H1 (cell line): ENCODE measurements at regions not wholly inside any gene's neighbourhood (a gene's known extent, or its start where the extent isn't known, plus 50 kb on each side); places are given as distances from the start of the nearest gene placed in this dataset.

Source experiments
- CTCF ChIA-PET: fragments of 300-600 bp; sonication (Branson Sonifier 250); formaldehyde crosslinking; loops from one replicate; lab custom pipeline; 2021; ENCODE audit not compliant: partially characterized antibody; lab: Charles Lee
- POLR2A ChIA-PET: fragments of 300-600 bp; sonication (Branson Sonifier 250); formaldehyde crosslinking; loops from one replicate; lab custom pipeline; 2021; ENCODE audit warnings: inconsistent platforms; ENCODE audit not compliant: partially characterized antibody; lab: Charles Lee
- DNase-seq, 2 experiments: peaks; one replicate each; pipeline versions ENCODE4 v3.0.0 to v3.0.0-alpha.2; 2010 to 2022; ENCODE audit warnings: low spot score in 2 of 2, low read depth in 1 of 2, mixed read lengths in 1 of 2
- FAIRE-seq: peaks from 2 replicates; lab custom pipeline; 2011; peaks lifted over from hg19 to GRCh38; lab: Jason Lieb, UNC
- H2AFZ ChIP-seq: 2 replicates; pipeline ENCODE4 v1.8.1; 2012; ENCODE audit warnings: low read length, inconsistent platforms
- H2AK5ac ChIP-seq: 2 replicates; pipeline ENCODE4 v1.6.1; 2013; ENCODE audit warnings: low read depth, low read length
- H2BK120ac ChIP-seq: replicated peaks from 2 replicates; pipeline ENCODE3; 2013; ENCODE audit warnings: low read depth, low read length, inconsistent platforms
- H2BK12ac ChIP-seq: 2 replicates; pipeline ENCODE4 v1.6.1; 2013; ENCODE audit warnings: low read depth, low read length
- H2BK15ac ChIP-seq: 2 replicates; pipeline ENCODE4 v1.6.1; 2013; ENCODE audit warnings: low read length
- H2BK20ac ChIP-seq: 2 replicates; pipeline ENCODE4 v1.6.1; 2013; ENCODE audit warnings: low read length
- H2BK5ac ChIP-seq: 2 replicates; pipeline ENCODE4 v1.6.1; 2013; ENCODE audit warnings: low read depth, low read length
- H3K14ac ChIP-seq: 2 replicates; pipeline ENCODE4 v1.6.1; 2013; ENCODE audit warnings: inconsistent platforms; ENCODE audit not compliant: insufficient read length
- H3K18ac ChIP-seq: 2 replicates; pipeline ENCODE4 v1.6.1; 2013; ENCODE audit warnings: low read length; ENCODE audit errors: extremely low read depth
- H3K23ac ChIP-seq: 2 replicates; pipeline ENCODE4 v1.6.1; 2013; ENCODE audit warnings: inconsistent platforms; ENCODE audit not compliant: insufficient read length
- H3K23me2 ChIP-seq: 2 replicates; pipeline ENCODE4 v1.6.1; 2013; ENCODE audit warnings: low read depth, low read length
- H3K27ac ChIP-seq: 2 replicates; pipeline ENCODE4 v1.6.1; 2011; ENCODE audit warnings: low read depth, low read length, inconsistent platforms
- H3K27me3 ChIP-seq, 4 experiments: replicated peaks in 1 of 4; 1 replicate in 1 of 4; 2 replicates in 3 of 4; pipeline versions ENCODE4 v1.6.1 to v1.8.1; 2011 to 2013; ENCODE audit warnings: low read length in 3 of 4, mild to moderate bottlenecking in 3 of 4, inconsistent platforms in 2 of 4, mixed read lengths in 2 of 4, moderate library complexity in 1 of 4; ENCODE audit not compliant: control insufficient read depth in 3 of 4, insufficient read depth in 3 of 4; ENCODE audit errors: extremely low read depth in 1 of 4
- H3K36me3 ChIP-seq, 4 experiments: 2 replicates each; pipeline versions ENCODE4 v1.6.1 to v1.8.1; 2011 to 2013; ENCODE audit warnings: mild to moderate bottlenecking in 4 of 4, low read length in 3 of 4, moderate library complexity in 2 of 4, control low read depth in 1 of 4, inconsistent platforms in 1 of 4; ENCODE audit not compliant: insufficient read depth in 4 of 4, control insufficient read depth in 2 of 4
- H3K4ac ChIP-seq: replicated peaks from 2 replicates; pipeline ENCODE3; 2013; ENCODE audit warnings: low read length, low read depth, mixed read lengths, inconsistent platforms; ENCODE audit not compliant: insufficient read length
- H3K4me1 ChIP-seq, 4 experiments: replicated peaks in 1 of 4; 1 replicate in 1 of 4; 2 replicates in 3 of 4; pipeline versions ENCODE4 v1.6.1 to v1.8.1; 2011 to 2013; ENCODE audit warnings: low read length in 3 of 4, inconsistent platforms in 2 of 4, mixed read lengths in 1 of 4; ENCODE audit not compliant: insufficient read depth in 4 of 4, control insufficient read depth in 3 of 4
- H3K4me2 ChIP-seq, 2 experiments: 2 replicates each; pipeline versions ENCODE4 v1.6.1 to v1.8.1; 2011 to 2013; ENCODE audit warnings: low read depth in 2 of 2, low read length in 2 of 2, control low read depth in 1 of 2, inconsistent platforms in 1 of 2, mild to moderate bottlenecking in 1 of 2; ENCODE audit not compliant: insufficient read depth in 1 of 2
- H3K4me3 ChIP-seq, 4 experiments: fragments of 200-600, 300-600 bp in 1 of 4; sonication (generic), shearing (Covaris generic), sonication (Bioruptor Twin) in 1 of 4; 2 replicates each; pipeline versions ENCODE4 v1.5.1 to v1.8.1; 2011 to 2016; ENCODE audit warnings: low read length in 4 of 4, low read depth in 3 of 4, control low read depth in 2 of 4, inconsistent platforms in 2 of 4, mild to moderate bottlenecking in 2 of 4, mixed read lengths in 1 of 4, moderate library complexity in 1 of 4; ENCODE audit not compliant: insufficient read depth in 2 of 4; ENCODE audit errors: extremely low read depth in 1 of 4
- H3K56ac ChIP-seq: replicated peaks from 2 replicates; pipeline ENCODE3; 2013; ENCODE audit warnings: low read depth, mild to moderate bottlenecking, mixed read lengths, low read length, inconsistent platforms; ENCODE audit not compliant: insufficient read length
- H3K79me1 ChIP-seq: 2 replicates; pipeline ENCODE4 v1.6.1; 2013; ENCODE audit warnings: low read depth, low read length, control low read depth
- H3K79me2 ChIP-seq, 2 experiments: 2 replicates each; pipeline versions ENCODE4 v1.6.1 to v1.8.1; 2012 to 2013; ENCODE audit warnings: low read length in 2 of 2, mild to moderate bottlenecking in 2 of 2, inconsistent platforms in 1 of 2; ENCODE audit not compliant: insufficient read depth in 2 of 2, control insufficient read depth in 1 of 2
- H3K9ac ChIP-seq, 4 experiments: replicated peaks in 1 of 4; 1 replicate in 1 of 4; 2 replicates in 3 of 4; pipeline versions ENCODE4 v1.6.1 to v1.8.1; 2011 to 2013; ENCODE audit warnings: low read depth in 3 of 4, low read length in 3 of 4, control low read depth in 2 of 4, mild to moderate bottlenecking in 2 of 4, moderate library complexity in 2 of 4, inconsistent platforms in 1 of 4; ENCODE audit errors: extremely low read depth in 1 of 4
- H3K9me3 ChIP-seq, 2 experiments: 2 replicates each; pipeline versions ENCODE4 v1.6.1 to v1.8.1; 2012 to 2013; ENCODE audit warnings: mild to moderate bottlenecking in 2 of 2, moderate library complexity in 2 of 2, control low read depth in 1 of 2, inconsistent platforms in 1 of 2, low read depth in 1 of 2, low read length in 1 of 2, mixed read lengths in 1 of 2; ENCODE audit not compliant: insufficient read depth in 2 of 2
- H4K20me1 ChIP-seq, 2 experiments: replicated peaks in 1 of 2; 2 replicates each; pipeline versions ENCODE3 to v1.8.1; 2011 to 2013; ENCODE audit warnings: inconsistent platforms in 2 of 2, low read length in 2 of 2, mild to moderate bottlenecking in 1 of 2; ENCODE audit not compliant: insufficient read depth in 2 of 2, control insufficient read depth in 1 of 2
- H4K5ac ChIP-seq: 2 replicates; pipeline ENCODE4 v1.6.1; 2013; ENCODE audit warnings: low read length, low read depth, mixed read lengths, inconsistent platforms; ENCODE audit not compliant: insufficient read length
- H4K8ac ChIP-seq: 2 replicates; pipeline ENCODE4 v1.8.0; 2013; ENCODE audit warnings: mild to moderate bottlenecking, moderate library complexity, low read length, inconsistent platforms; ENCODE audit not compliant: insufficient read depth; ENCODE audit errors: extremely low read depth
- H4K91ac ChIP-seq: replicated peaks from 2 replicates; pipeline ENCODE3; 2013; ENCODE audit warnings: low read length, mixed read lengths, inconsistent platforms; ENCODE audit not compliant: insufficient read length
- BCL11A ChIP-seq, 2 experiments: IDR thresholded peaks; one replicate each; pipeline ENCODE4 v1.6.1; 2011; ENCODE audit warnings: low read depth in 2 of 2, low read length in 2 of 2, mild to moderate bottlenecking in 2 of 2
- CEBPB ChIP-seq: IDR thresholded peaks from 2 replicates; pipeline ENCODE4 v1.6.1; 2012; ENCODE audit warnings: low read depth, low read length
- CHD1 ChIP-seq: IDR thresholded peaks from 2 replicates; pipeline ENCODE4 v1.6.1; 2012; ENCODE audit warnings: low read depth, low read length, improper control_type of control experiment
- CHD2 ChIP-seq: IDR thresholded peaks from 2 replicates; pipeline ENCODE4 v1.6.1; 2012; ENCODE audit warnings: low read length, improper control_type of control experiment
- EP300 ChIP-seq, 2 experiments: IDR thresholded peaks; 1 replicate in 1 of 2; 2 replicates in 1 of 2; pipeline ENCODE4 v1.6.1; 2011 to 2012; ENCODE audit warnings: low read depth in 2 of 2, low read length in 2 of 2, mild to moderate bottlenecking in 2 of 2, borderline replicate concordance in 1 of 2, inconsistent platforms in 1 of 2, moderate library complexity in 1 of 2
- GTF2F1 ChIP-seq: IDR thresholded peaks from 2 replicates; pipeline ENCODE4 v1.6.1; 2012; ENCODE audit warnings: low read depth, low read length, improper control_type of control experiment, borderline replicate concordance
- HDAC6 ChIP-seq: IDR thresholded peaks from one replicate; pipeline ENCODE4 v1.7.1; 2012; ENCODE audit warnings: low read depth, mild to moderate bottlenecking, inconsistent platforms, low read length, moderate library complexity
- RBBP5 ChIP-seq: IDR thresholded peaks from 2 replicates; pipeline ENCODE4 v1.7.1; 2012; ENCODE audit warnings: low read depth, mild to moderate bottlenecking, inconsistent platforms, low read length, moderate library complexity, borderline replicate concordance
- SIN3A ChIP-seq, 2 experiments: IDR thresholded peaks in 1 of 2; conservative IDR thresholded peaks in 1 of 2; 2 replicates each; pipeline ENCODE4 v1.6.1; 2011 to 2012; ENCODE audit warnings: low read length in 2 of 2, improper control_type of control experiment in 1 of 2, low read depth in 1 of 2, mild to moderate bottlenecking in 1 of 2
- SP1 ChIP-seq: IDR thresholded peaks from 2 replicates; pipeline ENCODE4 v1.6.1; 2011; ENCODE audit warnings: low read depth, low read length
- WGBS, 2 experiments: shearing (Covaris generic) in 1 of 2; methylation state at CpG; one replicate each; pipeline versions ENCODE4 v1.1.6 to v1.1.7; 2013 to 2015; ENCODE audit warnings: low lambda C conversion rate in 2 of 2, mixed read lengths in 2 of 2, inconsistent platforms in 1 of 2, low coverage in 1 of 2, missing lambda C conversion rate in 1 of 2; ENCODE audit not compliant: insufficient replicate concordance in 2 of 2, insufficient coverage in 1 of 2, insufficient read length in 1 of 2; ENCODE audit errors: extremely low coverage in 1 of 2, missing lambda C conversion rate in 1 of 2; 5-methylcytosine and 5-hydroxymethylcytosine counted together
- TF ChIP-seq, protein P1 (sequence below): IDR thresholded peaks from 2 replicates; pipeline ENCODE4 v1.6.1; 2012; ENCODE audit warnings: low read length, inconsistent platforms

DNA sequence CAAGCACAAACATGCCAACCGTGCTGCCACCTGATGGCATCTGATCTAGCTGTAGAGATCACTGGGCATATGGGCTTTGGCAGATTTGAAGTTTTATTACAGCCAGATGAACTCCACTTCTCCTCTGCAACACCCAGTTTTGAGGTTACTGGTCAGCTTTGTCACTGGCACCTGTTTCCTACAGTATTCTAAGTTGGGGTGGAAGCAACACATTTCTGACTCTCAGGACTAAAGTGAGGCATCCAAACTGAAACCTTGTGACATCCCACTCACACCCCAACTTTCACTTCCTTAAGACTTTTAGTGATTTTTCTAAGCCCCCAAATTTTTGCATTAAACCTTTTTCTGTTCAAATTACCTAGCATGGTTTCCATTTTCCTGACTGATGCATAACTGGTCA, 115.1 kb upstream of the PCDH18 start:
- H3K9ac ChIP-seq = no peak overlapping the region
- DNase-seq (no peak), FAIRE-seq (no peak)
- H3K4ac ChIP-seq = no peak overlapping the region
- no peak overlapping the region for H2AFZ ChIP-seq
- H3K4me3 ChIP-seq = no peak overlapping the region
- H3K9me3 ChIP-seq = no peaks in the 10 kb centered on the region
- H2BK5ac ChIP-seq = no peak overlapping the region
- H3K79me1 ChIP-seq = no peaks in the 10 kb centered on the region
- no peak overlapping the region for H2BK20ac ChIP-seq
- 95% methylated on average over 1 of the region's 1 CpG; no CpG with 5 or more reads in 1 of the 2 experiments for WGBS, 2 experiments
- H2BK12ac ChIP-seq = no peak overlapping the region
- no peak overlapping the region for H3K14ac ChIP-seq
- no peak overlapping the region for H2BK15ac ChIP-seq
- CTCF ChIA-PET = interaction anchor here (1.7 kb wide), 1 partner anchor 416 kb away, joined by 4 read pairs; no protein-coding TSS in a partner anchor
- H3K27ac ChIP-seq = no peak overlapping the region
- no peaks in the 10 kb centered on the region for H3K79me2 ChIP-seq
- no peaks in the 10 kb centered on the region for H4K20me1 ChIP-seq
- no peak overlapping the region for H2AK5ac ChIP-seq
- no peak overlapping the region for H3K56ac ChIP-seq
- H3K27me3 ChIP-seq = no peaks in the 10 kb centered on the region
- POLR2A ChIA-PET = no interaction called here
- H3K18ac ChIP-seq = no peak overlapping the region
- H3K23ac ChIP-seq = no peak overlapping the region
- H3K4me1 ChIP-seq = no peaks in the 10 kb centered on the region
- TF ChIP-seq CHD1 (no peak), SIN3A (conservative IDR thresholded peaks at IDR 0.05 in 1 of 2, IDR thresholded peaks at IDR 0.05 in 1 of 2; ENCODE audit: low read depth in 1 of 2, low read length in 2 of 2) (no peak), GTF2F1 (no peak), CHD2 (no peak), SP1 (no peak), HDAC6 (no peak), EP300 (IDR thresholded peaks at IDR 0.05; ENCODE audit: borderline replicate concordance in 1 of 2, low read depth in 2 of 2, low read length in 2 of 2) (no peak), CEBPB (no peak), BCL11A (IDR thresholded peaks at IDR 0.05; ENCODE audit: low read depth in 2 of 2, low read length in 2 of 2) (no peak), RBBP5 (no peak)
- TF ChIP-seq, protein P1, sequence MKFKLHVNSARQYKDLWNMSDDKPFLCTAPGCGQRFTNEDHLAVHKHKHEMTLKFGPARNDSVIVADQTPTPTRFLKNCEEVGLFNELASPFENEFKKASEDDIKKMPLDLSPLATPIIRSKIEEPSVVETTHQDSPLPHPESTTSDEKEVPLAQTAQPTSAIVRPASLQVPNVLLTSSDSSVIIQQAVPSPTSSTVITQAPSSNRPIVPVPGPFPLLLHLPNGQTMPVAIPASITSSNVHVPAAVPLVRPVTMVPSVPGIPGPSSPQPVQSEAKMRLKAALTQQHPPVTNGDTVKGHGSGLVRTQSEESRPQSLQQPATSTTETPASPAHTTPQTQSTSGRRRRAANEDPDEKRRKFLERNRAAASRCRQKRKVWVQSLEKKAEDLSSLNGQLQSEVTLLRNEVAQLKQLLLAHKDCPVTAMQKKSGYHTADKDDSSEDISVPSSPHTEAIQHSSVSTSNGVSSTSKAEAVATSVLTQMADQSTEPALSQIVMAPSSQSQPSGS = no peak
- no peak overlapping the region for H2BK120ac ChIP-seq
- no peaks in the 10 kb centered on the region for H3K36me3 ChIP-seq
- no peak overlapping the region for H4K91ac ChIP-seq
- H3K23me2 ChIP-seq = no peaks in the 10 kb centered on the region
- H4K5ac ChIP-seq = no peak overlapping the region
- H3K4me2 ChIP-seq = no peak overlapping the region
- no peak overlapping the region for H4K8ac ChIP-seq
